Mesendoderm (in vitro differentiated cells): ENCODE measurements at regions not wholly inside any gene's neighbourhood (a gene's known extent, or its start where the extent isn't known, plus 50 kb on each side); places are given as distances from the start of the nearest gene placed in this dataset.

Experiments used
- DNase-seq: peaks from one replicate; pipeline ENCODE4 v3.0.0; 2013
- H2AK5ac ChIP-seq: 2 replicates; pipeline ENCODE4 v1.6.1; 2013; ENCODE audit warnings: low read length, inconsistent platforms
- H2BK120ac ChIP-seq: 2 replicates; pipeline ENCODE4 v1.6.1; 2013; ENCODE audit warnings: low read depth, mild to moderate bottlenecking, low read length, moderate library complexity, mixed read lengths
- H2BK15ac ChIP-seq: replicated peaks from 2 replicates; pipeline ENCODE4 v1.6.1; 2013; ENCODE audit warnings: low read depth, mild to moderate bottlenecking, moderate library complexity
- H2BK5ac ChIP-seq: 2 replicates; pipeline ENCODE4 v1.6.1; 2013; ENCODE audit warnings: low read length, inconsistent platforms
- H3K18ac ChIP-seq: 2 replicates; pipeline ENCODE4 v1.6.1; 2013; ENCODE audit warnings: mild to moderate bottlenecking, low read length, mixed read lengths
- H3K23ac ChIP-seq: one replicate; pipeline ENCODE4 v1.6.1; 2013; ENCODE audit warnings: low read length
- H3K27ac ChIP-seq: 2 replicates; pipeline ENCODE4 v1.5.1; 2013; ENCODE audit warnings: low read depth, mild to moderate bottlenecking, inconsistent platforms, low read length, moderate library complexity
- H3K27me3 ChIP-seq: 2 replicates; pipeline ENCODE4 v1.6.1; 2013; ENCODE audit warnings: low read length, control low read depth, mild to moderate bottlenecking, inconsistent platforms; ENCODE audit not compliant: insufficient read depth, poor library complexity
- H3K36me3 ChIP-seq: 2 replicates; pipeline ENCODE4 v1.6.1; 2013; ENCODE audit warnings: low read length, inconsistent platforms; ENCODE audit not compliant: control insufficient read depth, insufficient read depth
- H3K4ac ChIP-seq: one replicate; pipeline ENCODE4 v1.6.1; 2013; ENCODE audit warnings: low read depth, mild to moderate bottlenecking, low read length, moderate library complexity
- H3K4me1 ChIP-seq: 2 replicates; pipeline ENCODE4 v1.6.1; 2013; ENCODE audit warnings: low read depth, low read length, inconsistent platforms; ENCODE audit not compliant: control insufficient read depth
- H3K4me2 ChIP-seq: 2 replicates; pipeline ENCODE4 v1.6.1; 2013; ENCODE audit warnings: low read length
- H3K4me3 ChIP-seq: 2 replicates; pipeline ENCODE4 v1.5.1; 2013; ENCODE audit warnings: mild to moderate bottlenecking, low read length
- H3K56ac ChIP-seq: one replicate; pipeline ENCODE4 v1.6.1; 2013; ENCODE audit warnings: low read length
- H3K79me1 ChIP-seq: 2 replicates; pipeline ENCODE4 v1.6.1; 2013; ENCODE audit warnings: low read length, inconsistent platforms
- H3K79me2 ChIP-seq: 2 replicates; pipeline ENCODE4 v1.6.1; 2013; ENCODE audit warnings: mild to moderate bottlenecking, low read length; ENCODE audit not compliant: control insufficient read depth, insufficient read depth
- H3K9ac ChIP-seq: 2 replicates; pipeline ENCODE4 v1.6.1; 2013; ENCODE audit warnings: low read length, inconsistent platforms
- H4K5ac ChIP-seq: one replicate; pipeline ENCODE4 v1.6.1; 2013; ENCODE audit warnings: low read length
- H4K8ac ChIP-seq: one replicate; pipeline ENCODE4 v1.6.1; 2013; ENCODE audit warnings: low read depth, mild to moderate bottlenecking, control low read depth, low read length, moderate library complexity
- WGBS: extraction: QIAGEN DNeasy Blood & Tissue Kit; methylation state at CpG from one replicate; pipeline ENCODE4 v1.1.7; 2013; ENCODE audit warnings: low lambda C conversion rate, missing lambda C conversion rate; ENCODE audit not compliant: insufficient coverage; ENCODE audit errors: extremely low coverage; 5-methylcytosine and 5-hydroxymethylcytosine counted together

DNA sequence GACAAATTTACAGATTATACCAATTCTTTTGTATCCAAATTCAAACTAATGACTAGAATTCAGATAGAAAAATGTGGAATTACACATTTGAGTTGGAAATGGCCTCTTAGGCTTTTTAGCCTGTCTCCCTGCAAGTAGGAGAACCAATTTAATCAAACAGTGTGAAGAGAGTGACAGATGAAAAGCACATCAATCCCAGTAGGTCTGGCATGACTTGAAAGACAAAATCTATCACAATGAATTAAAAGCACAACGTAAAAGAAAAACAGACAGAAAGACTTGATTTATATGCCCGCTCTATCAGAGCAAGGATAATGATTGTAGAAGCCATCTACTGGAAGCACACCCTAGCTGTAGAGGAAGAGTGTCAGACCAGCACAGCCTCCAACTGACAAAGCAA is 1084.4 kb upstream of the SPRY2 start:
- Histone ChIP-seq H3K9ac (no peak overlapping the region), H2BK5ac (no peak overlapping the region), H3K4ac (no peak overlapping the region), H3K4me1 (no peaks in the 10 kb centered on the region), H3K36me3 (no peaks in the 10 kb centered on the region), H3K79me2 (no peaks in the 10 kb centered on the region), H3K79me1 (no peaks in the 10 kb centered on the region), H3K56ac (no peak overlapping the region), H3K18ac (no peak overlapping the region), H3K4me2 (no peak overlapping the region), H3K4me3 (no peak overlapping the region), H4K5ac (no peak overlapping the region), H2BK120ac (no peak overlapping the region), H2AK5ac (no peak overlapping the region), H3K27ac (no peak overlapping the region), H3K27me3 (no peaks in the 10 kb centered on the region), H2BK15ac (no peak overlapping the region), H3K23ac (no peak overlapping the region), H4K8ac (no peak overlapping the region)
- DNase-seq, result no peak
- no CpG with 5 or more reads among the region's 2 CpGs for WGBS

DNA sequence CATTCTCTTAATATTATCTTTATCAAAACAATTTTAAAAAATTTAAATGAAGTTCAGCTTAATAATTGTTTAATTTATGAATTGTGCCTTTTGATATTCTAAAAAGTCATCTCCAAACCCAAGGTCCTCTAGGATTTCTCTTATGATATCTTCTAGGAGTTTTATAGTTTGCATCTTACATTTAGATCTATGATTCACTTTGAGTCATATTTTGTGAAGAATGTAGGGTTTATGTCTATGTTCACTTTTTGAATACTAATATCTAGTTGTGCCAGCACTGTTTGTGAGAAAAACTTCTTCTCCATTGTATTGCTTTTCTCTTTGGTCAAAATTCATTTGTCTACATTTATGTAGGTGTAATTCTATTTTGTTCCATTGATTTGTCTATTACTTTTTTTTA is 1068.4 kb upstream of the SPRY2 start:
- H3K4ac ChIP-seq, result no peak overlapping the region

DNA sequence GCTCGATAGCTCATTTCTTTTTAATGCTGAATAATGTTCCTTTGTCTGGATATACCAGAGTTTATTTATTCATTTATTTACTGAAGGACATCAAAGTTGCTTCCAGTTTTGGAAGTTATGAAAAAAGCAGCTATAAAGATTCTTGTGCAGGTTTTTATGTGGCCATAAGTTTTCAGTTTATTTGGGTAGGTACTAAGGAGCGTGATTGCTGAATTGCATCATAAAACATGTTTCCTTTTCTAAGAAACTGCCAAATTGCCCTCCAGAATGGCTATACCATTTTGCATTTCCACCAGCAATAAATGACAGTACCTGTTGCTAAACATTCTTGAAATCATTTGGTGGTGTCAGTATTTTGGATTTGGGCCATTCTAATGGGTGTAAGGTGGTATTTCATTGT is 1067.7 kb upstream of the SPRY2 start:
- H3K9ac ChIP-seq, result no peak overlapping the region
- H2BK5ac ChIP-seq, result no peak overlapping the region
- no peak for DNase-seq
- H3K56ac ChIP-seq, result no peak overlapping the region
- H3K4me1 ChIP-seq, result no peaks in the 10 kb centered on the region
- H3K23ac ChIP-seq, result no peak overlapping the region
- no peak overlapping the region for H4K8ac ChIP-seq
- H3K36me3 ChIP-seq, result no peaks in the 10 kb centered on the region
- no peaks in the 10 kb centered on the region for H3K79me2 ChIP-seq
- WGBS, result no CpG with 5 or more reads among the region's 2 CpGs
- no peak overlapping the region for H3K4me2 ChIP-seq
- no peak overlapping the region for H2BK15ac ChIP-seq
- H3K27me3 ChIP-seq, result no peaks in the 10 kb centered on the region
- no peak overlapping the region for H3K4me3 ChIP-seq
- no peak overlapping the region for H4K5ac ChIP-seq
- H3K79me1 ChIP-seq, result no peaks in the 10 kb centered on the region
- no peak overlapping the region for H3K4ac ChIP-seq
- no peak overlapping the region for H3K18ac ChIP-seq
- no peak overlapping the region for H2BK120ac ChIP-seq
- H3K27ac ChIP-seq, result no peak overlapping the region
- H2AK5ac ChIP-seq, result no peak overlapping the region

More for the DNA sequence above, 1068.4 kb upstream of the SPRY2 start:
- no peak overlapping the region for H2AK5ac ChIP-seq
- no peak overlapping the region for H3K56ac ChIP-seq
- no peak overlapping the region for H3K4me3 ChIP-seq
- no peaks in the 10 kb centered on the region for H3K79me1 ChIP-seq
- H2BK15ac ChIP-seq, result no peak overlapping the region
- no peak overlapping the region for H3K9ac ChIP-seq
- H3K23ac ChIP-seq, result no peak overlapping the region
- H3K79me2 ChIP-seq, result no peaks in the 10 kb centered on the region
- no peak overlapping the region for H3K27ac ChIP-seq
- H3K18ac ChIP-seq, result no peak overlapping the region
- no peak overlapping the region for H4K5ac ChIP-seq
- no peaks in the 10 kb centered on the region for H3K36me3 ChIP-seq
- no peak overlapping the region for H2BK5ac ChIP-seq
- no peak for DNase-seq
- H3K4me1 ChIP-seq, result no peaks in the 10 kb centered on the region
- no peak overlapping the region for H4K8ac ChIP-seq
- H2BK120ac ChIP-seq, result no peak overlapping the region
- H3K27me3 ChIP-seq, result no peaks in the 10 kb centered on the region
- no peak overlapping the region for H3K4me2 ChIP-seq

DNA sequence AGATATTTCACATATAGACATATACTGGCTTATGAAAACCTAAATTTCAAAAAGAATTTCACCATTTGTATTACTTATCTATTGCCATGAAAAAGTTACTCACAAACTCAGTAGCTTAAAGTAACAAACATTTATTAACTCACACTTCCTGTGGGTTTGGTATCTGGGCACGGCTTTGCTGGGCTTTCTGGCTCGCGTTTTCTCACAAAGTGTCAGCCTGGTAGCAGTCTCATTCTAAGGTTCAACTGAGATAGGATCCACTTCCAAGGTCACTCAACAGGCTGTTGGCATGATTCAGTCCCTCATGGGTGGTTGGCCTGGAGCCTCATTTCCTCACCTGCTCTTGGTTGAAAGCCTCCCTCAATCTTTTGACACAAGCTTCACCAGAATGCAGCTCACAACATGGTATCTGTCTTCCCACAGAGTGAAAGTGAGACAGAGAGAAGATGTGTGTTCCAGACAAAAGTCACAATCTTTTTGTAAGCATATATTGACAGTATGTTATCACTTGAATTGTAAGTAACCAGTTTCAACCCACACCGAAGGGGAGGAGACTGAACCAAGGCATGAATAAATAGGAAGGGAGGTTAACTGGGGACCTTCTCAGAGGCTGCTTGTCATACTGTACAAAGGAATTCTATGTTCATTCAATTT is 1065.8 kb upstream of the SPRY2 start:
- peak; percentile 1 for DNase-seq
- Histone ChIP-seq H3K23ac (no peak overlapping the region), H3K9ac (no peak overlapping the region), H3K27ac (no peak overlapping the region), H3K79me2 (no peaks in the 10 kb centered on the region), H4K5ac (no peak overlapping the region), H3K4me2 (no peak overlapping the region), H2AK5ac (no peak overlapping the region), H4K8ac (no peak overlapping the region), H3K4me3 (no peak overlapping the region), H2BK120ac (peak overlapping the region; percentile 36), H3K4me1 (no peaks in the 10 kb centered on the region), H3K4ac (no peak overlapping the region), H3K36me3 (no peaks in the 10 kb centered on the region), H3K27me3 (no peaks in the 10 kb centered on the region), H3K56ac (no peak overlapping the region), H3K79me1 (no peaks in the 10 kb centered on the region), H2BK5ac (no peak overlapping the region), H2BK15ac (no peak overlapping the region), H3K18ac (no peak overlapping the region)
- no CpG with 5 or more reads among the region's 4 CpGs for WGBS

DNA sequence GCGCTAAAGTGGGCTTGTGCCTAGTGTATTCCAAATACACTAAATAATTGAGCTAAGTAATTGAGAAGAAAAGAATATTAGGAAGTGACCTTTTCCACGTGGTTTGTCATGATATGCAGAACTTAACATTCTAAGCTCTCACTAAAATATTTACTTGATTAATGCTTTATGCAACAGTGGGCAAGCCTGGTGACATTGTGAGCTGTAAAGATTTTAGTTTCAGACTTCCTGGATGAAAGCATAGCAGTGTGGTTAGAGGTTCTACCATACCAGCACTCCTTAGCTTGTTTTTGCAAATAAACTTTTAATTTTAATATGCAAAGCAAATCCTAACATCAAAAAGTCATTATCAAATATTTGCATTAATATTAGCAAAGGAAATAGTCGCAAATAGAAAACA is 1065.1 kb upstream of the SPRY2 start:
- no peak overlapping the region for H2BK15ac ChIP-seq
- H3K4me1 ChIP-seq, result no peaks in the 10 kb centered on the region
- H3K56ac ChIP-seq, result no peak overlapping the region
- no peaks in the 10 kb centered on the region for H3K36me3 ChIP-seq
- H3K9ac ChIP-seq, result no peak overlapping the region
- no peak overlapping the region for H4K8ac ChIP-seq
- no peak overlapping the region for H3K27ac ChIP-seq
- no peaks in the 10 kb centered on the region for H3K79me2 ChIP-seq
- H3K4ac ChIP-seq, result no peak overlapping the region
- H3K79me1 ChIP-seq, result no peaks in the 10 kb centered on the region
- no peak overlapping the region for H2BK120ac ChIP-seq
- no peak for DNase-seq
- no peak overlapping the region for H3K23ac ChIP-seq
- H2AK5ac ChIP-seq, result no peak overlapping the region
- H3K27me3 ChIP-seq, result no peaks in the 10 kb centered on the region
- H2BK5ac ChIP-seq, result no peak overlapping the region
- no peak overlapping the region for H3K4me2 ChIP-seq
- no peak overlapping the region for H3K4me3 ChIP-seq
- no peak overlapping the region for H4K5ac ChIP-seq
- H3K18ac ChIP-seq, result no peak overlapping the region
- 100% methylated on average over 1 of the region's 3 CpGs for WGBS

DNA sequence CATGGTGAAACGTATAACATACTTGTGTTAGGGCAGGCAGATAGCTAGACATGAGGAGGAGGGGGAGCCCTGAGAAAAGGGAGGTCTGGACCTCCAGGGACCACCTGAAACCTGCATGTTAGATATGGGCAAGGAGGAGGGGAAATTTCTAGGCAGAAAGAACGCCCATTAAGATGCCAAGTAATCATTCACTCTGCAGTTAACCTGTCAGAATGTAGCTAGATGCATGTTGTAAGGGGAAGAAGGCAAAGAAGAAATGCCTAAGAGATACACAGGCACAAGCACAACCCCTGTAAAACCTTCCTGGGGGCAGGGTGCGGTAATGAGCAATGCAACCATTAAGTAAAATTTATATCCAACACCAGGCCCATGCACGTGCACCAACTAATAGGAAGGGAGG is 1055.3 kb upstream of the SPRY2 start:
- no peak overlapping the region for H3K4me2 ChIP-seq
- H3K4me1 ChIP-seq, result no peaks in the 10 kb centered on the region
- H2BK15ac ChIP-seq, result no peak overlapping the region
- WGBS, result no CpG with 5 or more reads among the region's 4 CpGs
- H3K27ac ChIP-seq, result no peak overlapping the region
- H4K5ac ChIP-seq, result no peak overlapping the region
- no peaks in the 10 kb centered on the region for H3K36me3 ChIP-seq
- H3K4ac ChIP-seq, result no peak overlapping the region
- H4K8ac ChIP-seq, result no peak overlapping the region
- no peaks in the 10 kb centered on the region for H3K79me2 ChIP-seq
- H3K56ac ChIP-seq, result no peak overlapping the region
- H2BK5ac ChIP-seq, result no peak overlapping the region
- no peak overlapping the region for H3K4me3 ChIP-seq
- H3K79me1 ChIP-seq, result no peaks in the 10 kb centered on the region
- no peak overlapping the region for H3K23ac ChIP-seq
- no peak overlapping the region for H3K9ac ChIP-seq
- no peak overlapping the region for H2BK120ac ChIP-seq
- no peak overlapping the region for H2AK5ac ChIP-seq
- no peaks in the 10 kb centered on the region for H3K27me3 ChIP-seq
- no peak for DNase-seq
- H3K18ac ChIP-seq, result no peak overlapping the region
